PC-9 (cell line): ENCODE measurements at regions not wholly inside any gene's neighbourhood (a gene's known extent, or its start where the extent isn't known, plus 50 kb on each side); places are given as distances from the start of the nearest gene placed in this dataset.
A peak's percentile ranks its signal among the peaks of the same experiment; 100 is the strongest.

Experiments
- BruUV-seq: library from RNA; stranded (reverse); fragments of 400-500 nt; replicated peaks from 2 replicates; lab custom pipeline; 2021; lab: Mats Ljungman, UMichigan
- CTCF ChIA-PET: fragments of 300-600 bp; sonication (Branson Sonifier 250); formaldehyde crosslinking; loops from one replicate; lab custom pipeline; 2022; ENCODE audit warnings: antibody characterized with exemption; lab: Charles Lee
- POLR2A ChIA-PET: fragments of 300-600 bp; sonication (Branson Sonifier 250); formaldehyde crosslinking; loops from one replicate; lab custom pipeline; 2022; ENCODE audit warnings: antibody characterized with exemption; ENCODE audit not compliant: unreplicated experiment; lab: Charles Lee
- DNase-seq, 2 experiments: peaks; one replicate each; pipeline versions ENCODE4 v3.0.0 to v3.0.0-alpha.2; 2015 to 2022; ENCODE audit warnings: mixed read lengths in 1 of 2
- H2AFZ ChIP-seq: fragments of 200-600 bp; sonication (generic); 2 replicates; pipeline ENCODE4 v1.8.1; 2017; ENCODE audit warnings: antibody characterized with exemption
- H3F3A ChIP-seq: fragments of 200-600 bp; sonication (generic); 2 replicates; pipeline ENCODE4 v1.8.1; 2017; ENCODE audit warnings: antibody characterized with exemption, mild to moderate bottlenecking, low read depth; ENCODE audit not compliant: insufficient read depth
- H3K27ac ChIP-seq: fragments of 200-600 bp; sonication (generic); 2 replicates; pipeline ENCODE4 v1.6.1; 2016; ENCODE audit warnings: mixed run types
- H3K27me3 ChIP-seq: fragments of 200-600 bp; sonication (generic); 2 replicates; pipeline ENCODE4 v1.6.1; 2016; ENCODE audit warnings: low read depth, mixed run types; ENCODE audit not compliant: insufficient read depth
- H3K36me3 ChIP-seq: fragments of 200-600 bp; sonication (generic); 2 replicates; pipeline ENCODE4 v1.6.1; 2016; ENCODE audit warnings: low read depth, mixed run types
- H3K4me1 ChIP-seq: fragments of 200-600 bp; sonication (generic); replicated peaks from 2 replicates; pipeline ENCODE4 v1.6.1; 2016; ENCODE audit warnings: mixed run types; ENCODE audit not compliant: insufficient read depth
- H3K4me2 ChIP-seq: fragments of 200-600 bp; sonication (generic); 2 replicates; pipeline ENCODE4 v1.6.1; 2017; ENCODE audit warnings: mixed run types
- H3K4me3 ChIP-seq: fragments of 200-600 bp; sonication (generic); 2 replicates; pipeline ENCODE4 v1.6.1; 2016; ENCODE audit warnings: mixed run types
- H3K79me2 ChIP-seq: fragments of 200-600 bp; sonication (generic); 2 replicates; pipeline ENCODE4 v1.6.1; 2017; ENCODE audit warnings: low read depth, mixed run types
- H3K9me2 ChIP-seq: fragments of 200-600 bp; sonication (generic); 2 replicates; pipeline ENCODE4 v1.8.1; 2017; ENCODE audit warnings: mild to moderate bottlenecking; ENCODE audit not compliant: insufficient read depth
- H3K9me3 ChIP-seq: fragments of 200-600 bp; sonication (generic); 2 replicates; pipeline ENCODE4 v1.8.1; 2016; ENCODE audit warnings: low read depth; ENCODE audit not compliant: insufficient read depth
- H4K20me1 ChIP-seq: fragments of 200-600 bp; sonication (generic); 2 replicates; pipeline ENCODE4 v1.8.1; 2017; ENCODE audit not compliant: insufficient read depth
- EZH2 ChIP-seq: fragments of 200-600 bp; sonication (generic); IDR thresholded peaks from 2 replicates; pipeline ENCODE4 v1.8.0; 2017; ENCODE audit warnings: antibody characterized with exemption, low read depth
- intact Hi-C: fragments of 100-400 bp; cut with micrococcal nuclease; formaldehyde crosslinking; loops from one replicate; pipeline ENCODE4 v1.10.0; 2022; ENCODE audit not compliant: unreplicated experiment
- TF ChIP-seq, protein P1 (sequence below): fragments of 200-600 bp; sonication (generic); conservative IDR thresholded peaks from 2 replicates; pipeline ENCODE4 v1.6.1; 2017; ENCODE audit warnings: mixed run types, antibody characterized with exemption, mild to moderate bottlenecking, moderate library complexity

DNA sequence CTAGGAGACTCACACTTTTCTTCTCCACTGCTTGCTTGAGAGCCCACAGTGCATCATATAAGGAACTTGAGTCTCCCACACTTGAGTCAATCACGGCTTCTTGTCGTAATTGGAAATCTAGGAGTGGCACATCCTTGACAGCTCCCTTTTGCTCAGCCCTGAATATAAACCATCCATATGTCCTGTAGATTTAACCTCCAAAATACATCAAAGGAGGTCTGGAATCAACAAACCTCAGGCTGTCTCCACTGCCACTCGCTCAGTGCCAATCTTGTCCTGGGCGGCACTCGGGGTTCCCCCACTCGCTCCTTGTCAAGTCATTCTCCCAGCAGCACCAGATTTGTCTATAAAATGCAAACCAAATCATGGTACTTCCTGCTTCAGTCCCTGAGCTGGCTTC is 84.4 kb upstream of the UQCRFS1 start:
- ChIA-PET CTCF (no interaction called here), POLR2A (no interaction called here)
- Histone ChIP-seq H2AFZ (no peak overlapping the region), H3K4me2 (no peak overlapping the region), H4K20me1 (no peaks in the 10 kb centered on the region), H3K9me2 (no peaks in the 10 kb centered on the region), H3K4me1 (no peaks in the 10 kb centered on the region), H3K27me3 (peaks cover 55% of the 10 kb centered on the region), H3K4me3 (no peak overlapping the region), H3K79me2 (no peaks in the 10 kb centered on the region), H3K27ac (no peak overlapping the region), H3K9me3 (no peaks in the 10 kb centered on the region), H3F3A (no peaks in the 10 kb centered on the region), H3K36me3 (no peaks in the 10 kb centered on the region)
- BruUV-seq = no TSS peak
- intact Hi-C loops = no loop called here
- TF ChIP-seq EZH2 = no peak
- TF ChIP-seq, protein P1, sequence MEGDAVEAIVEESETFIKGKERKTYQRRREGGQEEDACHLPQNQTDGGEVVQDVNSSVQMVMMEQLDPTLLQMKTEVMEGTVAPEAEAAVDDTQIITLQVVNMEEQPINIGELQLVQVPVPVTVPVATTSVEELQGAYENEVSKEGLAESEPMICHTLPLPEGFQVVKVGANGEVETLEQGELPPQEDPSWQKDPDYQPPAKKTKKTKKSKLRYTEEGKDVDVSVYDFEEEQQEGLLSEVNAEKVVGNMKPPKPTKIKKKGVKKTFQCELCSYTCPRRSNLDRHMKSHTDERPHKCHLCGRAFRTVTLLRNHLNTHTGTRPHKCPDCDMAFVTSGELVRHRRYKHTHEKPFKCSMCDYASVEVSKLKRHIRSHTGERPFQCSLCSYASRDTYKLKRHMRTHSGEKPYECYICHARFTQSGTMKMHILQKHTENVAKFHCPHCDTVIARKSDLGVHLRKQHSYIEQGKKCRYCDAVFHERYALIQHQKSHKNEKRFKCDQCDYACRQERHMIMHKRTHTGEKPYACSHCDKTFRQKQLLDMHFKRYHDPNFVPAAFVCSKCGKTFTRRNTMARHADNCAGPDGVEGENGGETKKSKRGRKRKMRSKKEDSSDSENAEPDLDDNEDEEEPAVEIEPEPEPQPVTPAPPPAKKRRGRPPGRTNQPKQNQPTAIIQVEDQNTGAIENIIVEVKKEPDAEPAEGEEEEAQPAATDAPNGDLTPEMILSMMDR = no peak
- DNase-seq = no peak

DNA sequence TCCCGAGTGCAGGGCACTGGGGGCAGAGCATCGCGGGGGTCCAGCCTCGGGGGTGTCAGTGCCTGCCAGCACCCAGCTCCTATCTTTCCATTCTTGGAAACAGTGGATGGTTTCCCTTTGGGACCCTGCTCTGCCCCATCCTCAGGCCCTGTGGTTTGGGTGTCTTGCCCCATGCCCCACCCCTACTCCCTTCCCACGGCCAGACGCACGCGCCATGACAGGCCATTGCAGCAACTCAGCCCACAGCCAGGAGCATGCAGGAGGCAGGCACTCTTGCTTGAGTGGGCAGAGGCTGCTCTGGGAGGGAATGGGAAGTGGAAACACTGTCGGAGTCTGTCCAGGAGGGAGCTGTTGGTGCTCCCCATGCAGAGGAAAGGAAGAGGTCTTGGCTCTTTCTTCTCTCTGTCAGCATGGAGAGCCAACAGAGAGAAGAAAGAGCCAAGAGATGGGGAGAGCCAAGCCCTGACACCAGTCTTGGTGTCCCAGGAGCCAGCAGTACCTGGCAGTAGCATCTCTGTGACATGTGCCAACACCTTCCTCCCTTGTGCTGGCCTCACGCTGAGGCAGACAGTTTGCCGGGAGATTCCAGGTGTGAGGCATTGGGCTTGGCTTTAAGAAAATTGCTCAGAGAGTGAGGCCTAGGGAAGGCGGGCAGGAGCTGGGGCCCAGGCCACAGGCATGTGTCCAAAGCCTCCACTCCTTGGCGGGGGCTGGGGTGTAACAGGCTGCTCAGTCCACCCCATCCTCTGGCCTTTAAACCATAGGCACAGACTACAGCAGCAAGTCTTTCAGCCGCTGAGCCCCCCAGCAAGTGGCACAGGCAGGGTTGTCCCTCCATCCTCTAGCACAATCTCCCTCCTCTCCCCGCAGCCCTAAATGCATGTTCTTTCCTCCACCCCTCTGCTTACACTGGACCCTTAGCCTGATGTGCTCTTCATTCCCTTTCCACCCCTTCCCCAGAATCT is 86.7 kb upstream of the UQCRFS1 start:
- H3K27me3 ChIP-seq = peaks cover 78% of the 10 kb centered on the region
- H3K9me2 ChIP-seq = no peaks in the 10 kb centered on the region
- H3K9me3 ChIP-seq = no peaks in the 10 kb centered on the region
- no peak overlapping the region for H3K4me3 ChIP-seq
- H3K27ac ChIP-seq = no peak overlapping the region
- no peak for TF ChIP-seq EZH2
- TF ChIP-seq, protein P1 = no peak
- POLR2A ChIA-PET = no interaction called here
- DNase-seq = no peak
- no peaks in the 10 kb centered on the region for H3F3A ChIP-seq
- no peaks in the 10 kb centered on the region for H3K36me3 ChIP-seq
- H3K4me1 ChIP-seq = no peaks in the 10 kb centered on the region
- CTCF ChIA-PET = no interaction called here
- H3K4me2 ChIP-seq = no peak overlapping the region
- no peaks in the 10 kb centered on the region for H3K79me2 ChIP-seq
- intact Hi-C loops = no loop called here
- BruUV-seq = no TSS peak
- no peak overlapping the region for H2AFZ ChIP-seq
- no peaks in the 10 kb centered on the region; the same call in 1 of the 2 replicates for H4K20me1 ChIP-seq

DNA sequence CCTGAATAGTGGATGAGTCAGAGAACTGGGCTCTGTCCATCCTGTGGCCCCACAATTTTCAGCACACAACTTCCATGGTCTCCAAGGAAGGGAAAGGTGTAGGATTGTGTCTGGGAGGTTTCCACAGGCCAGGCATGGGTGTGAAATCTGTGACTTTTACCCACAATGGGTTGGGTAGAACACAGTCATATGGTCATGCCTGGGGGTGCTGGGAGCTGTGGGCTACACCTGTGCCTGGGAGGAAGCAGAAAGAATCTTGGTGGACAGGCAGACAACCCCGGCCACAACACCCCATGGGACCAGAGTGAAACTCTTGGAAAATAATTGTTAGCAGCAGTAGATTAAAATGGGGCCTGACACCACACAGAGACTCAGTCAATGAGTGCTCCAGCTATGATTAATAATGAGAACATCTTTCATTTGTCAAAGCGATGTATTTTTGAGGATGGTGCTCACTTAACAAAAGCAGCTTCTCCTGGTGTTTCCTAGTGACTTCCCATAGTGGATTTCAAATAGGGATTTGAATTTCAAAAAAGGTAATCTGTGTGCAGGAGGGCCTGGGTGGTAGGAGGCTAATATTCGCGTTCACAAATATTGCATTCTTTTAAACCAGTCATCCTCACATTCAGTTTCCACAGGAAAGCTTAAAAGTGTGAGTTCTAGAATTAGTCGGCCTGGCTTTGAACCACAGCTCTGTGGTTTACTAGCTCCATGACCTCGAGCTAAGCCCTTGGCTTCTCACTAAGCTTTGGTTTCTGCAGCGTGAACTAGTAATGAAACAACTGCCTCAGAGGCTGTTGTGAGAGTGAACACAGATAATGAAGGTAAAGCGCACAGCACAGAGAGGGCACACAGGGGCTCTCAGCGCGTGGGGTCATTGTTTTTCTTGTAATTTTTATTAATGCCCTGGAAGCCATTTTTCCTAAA is 89.3 kb upstream of the UQCRFS1 start:
- TF ChIP-seq, protein P1 = no peak
- 0 out of 2 replicates have a peak, but pooled peaks have one; percentile 46 for TF ChIP-seq EZH2
- H3K4me2 ChIP-seq = no peak overlapping the region
- H3K4me1 ChIP-seq = no peaks in the 10 kb centered on the region
- intact Hi-C loops = no loop called here
- no peak overlapping the region for H3K4me3 ChIP-seq
- H3F3A ChIP-seq = no peaks in the 10 kb centered on the region
- no peaks in the 10 kb centered on the region for H3K9me3 ChIP-seq
- H4K20me1 ChIP-seq = no peaks in the 10 kb centered on the region; the same call in 1 of the 2 replicates
- ChIA-PET CTCF (no interaction called here), POLR2A (no interaction called here)
- DNase-seq = no peak
- no peaks in the 10 kb centered on the region for H3K79me2 ChIP-seq
- no peaks in the 10 kb centered on the region for H3K9me2 ChIP-seq
- BruUV-seq = no TSS peak
- no peak overlapping the region for H3K27ac ChIP-seq
- no peaks in the 10 kb centered on the region for H3K36me3 ChIP-seq
- H2AFZ ChIP-seq = no peak overlapping the region
- H3K27me3 ChIP-seq = peaks cover 90% of the 10 kb centered on the region
